Endodermal cell (in vitro differentiated cells): ENCODE measurements at regions not wholly inside any gene's neighbourhood (a gene's known extent, or its start where the extent isn't known, plus 50 kb on each side); places are given as distances from the start of the nearest gene placed in this dataset.

Experiments
- DNase-seq: peaks from one replicate; pipeline ENCODE4 v3.0.0-alpha.2; 2017
- H3K27ac ChIP-seq: 2 replicates; pipeline ENCODE4 v1.5.1; 2013; ENCODE audit warnings: mild to moderate bottlenecking, low read depth, low read length, moderate library complexity
- H3K27me3 ChIP-seq: 2 replicates; pipeline ENCODE4 v1.6.1; 2013; ENCODE audit warnings: mild to moderate bottlenecking, low read length, moderate library complexity; ENCODE audit not compliant: insufficient read depth, control insufficient read depth, poor library complexity, severe bottlenecking
- H3K36me3 ChIP-seq: 2 replicates; pipeline ENCODE4 v1.7.0; 2013; ENCODE audit warnings: mild to moderate bottlenecking, low read length, moderate library complexity; ENCODE audit not compliant: control insufficient read depth, insufficient read depth
- H3K4me1 ChIP-seq: one replicate; pipeline ENCODE4 v1.7.0; 2013; ENCODE audit warnings: low read length; ENCODE audit not compliant: control insufficient read depth, insufficient read depth
- H3K4me3 ChIP-seq: 2 replicates; pipeline ENCODE4 v1.5.1; 2013; ENCODE audit warnings: mild to moderate bottlenecking, low read length, moderate library complexity
- H3K9ac ChIP-seq: 2 replicates; pipeline ENCODE4 v1.6.1; 2013; ENCODE audit warnings: mild to moderate bottlenecking, low read length, moderate library complexity; ENCODE audit not compliant: poor library complexity, severe bottlenecking; ENCODE audit errors: extremely low read depth
- H3K9me3 ChIP-seq: 2 replicates; pipeline ENCODE4 v1.6.1; 2013; ENCODE audit warnings: mild to moderate bottlenecking, low read length, moderate library complexity; ENCODE audit not compliant: control insufficient read depth
- H3K27ac Mint-ChIP-seq: 2 replicates; pipeline ENCODE4 v1.8.0; 2020; ENCODE audit warnings: mixed read lengths
- H3K27me3 Mint-ChIP-seq: 2 replicates; pipeline ENCODE4 v1.8.0; 2021; ENCODE audit warnings: mild to moderate bottlenecking, mixed read lengths; ENCODE audit not compliant: insufficient read depth
- H3K36me3 Mint-ChIP-seq: 2 replicates; pipeline ENCODE4 v1.8.0; 2020; ENCODE audit warnings: low read depth, mixed read lengths
- H3K4me1 Mint-ChIP-seq: 2 replicates; pipeline ENCODE4 v1.8.0; 2020; ENCODE audit warnings: mixed read lengths
- H3K4me3 Mint-ChIP-seq: 2 replicates; pipeline ENCODE4 v1.8.0; 2020; ENCODE audit warnings: mild to moderate bottlenecking, moderate library complexity, mixed read lengths
- H3K9me3 Mint-ChIP-seq: 2 replicates; pipeline ENCODE4 v1.8.0; 2020; ENCODE audit warnings: mild to moderate bottlenecking, mixed read lengths
- WGBS, 2 experiments: methylation state at CpG; one replicate each; pipeline versions ENCODE4 v1.1.5 to v1.1.7; 2013; ENCODE audit warnings: missing lambda C conversion rate in 2 of 2, mixed read lengths in 1 of 2; ENCODE audit not compliant: insufficient coverage in 1 of 2, insufficient read length in 1 of 2; 5-methylcytosine and 5-hydroxymethylcytosine counted together
- TF ChIP-seq, protein P1 (sequence below): fragments of 200-600 bp; sonication (generic); conservative IDR thresholded peaks from 2 replicates; pipeline ENCODE4 v1.5.0; 2021; ENCODE audit warnings: antibody characterized with exemption, mild to moderate bottlenecking

DNA sequence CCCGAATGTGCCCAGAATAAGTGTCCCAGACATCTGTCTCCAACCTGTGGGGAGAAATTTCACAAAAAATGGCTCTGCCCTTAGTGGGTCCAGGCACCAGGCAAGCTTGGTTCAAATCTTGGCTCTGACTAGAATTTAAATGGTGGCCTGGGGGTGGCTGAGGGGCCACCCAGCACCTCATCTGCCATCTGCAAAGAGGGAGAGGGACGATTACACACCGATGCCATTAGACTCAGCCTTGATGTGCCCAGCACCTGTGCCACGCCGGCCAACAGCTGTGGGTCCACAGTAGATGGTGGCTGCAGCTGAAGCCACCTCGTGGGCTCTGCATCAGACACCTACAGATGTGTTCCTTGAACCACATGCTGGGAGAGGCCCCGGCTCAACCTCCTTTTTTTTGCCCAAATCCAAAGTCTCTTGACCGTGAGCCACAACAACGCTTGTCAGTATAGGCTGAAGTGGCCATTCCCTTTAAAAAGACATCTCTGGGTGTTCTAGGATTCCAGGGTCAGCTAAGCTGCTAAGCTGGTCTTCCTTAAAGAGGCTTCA, 222.0 kb upstream of the RAB6C start:
- H3K9me3 ChIP-seq: no peaks in the 10 kb centered on the region
- no peak overlapping the region for H3K4me3 ChIP-seq
- TF ChIP-seq, protein P1, sequence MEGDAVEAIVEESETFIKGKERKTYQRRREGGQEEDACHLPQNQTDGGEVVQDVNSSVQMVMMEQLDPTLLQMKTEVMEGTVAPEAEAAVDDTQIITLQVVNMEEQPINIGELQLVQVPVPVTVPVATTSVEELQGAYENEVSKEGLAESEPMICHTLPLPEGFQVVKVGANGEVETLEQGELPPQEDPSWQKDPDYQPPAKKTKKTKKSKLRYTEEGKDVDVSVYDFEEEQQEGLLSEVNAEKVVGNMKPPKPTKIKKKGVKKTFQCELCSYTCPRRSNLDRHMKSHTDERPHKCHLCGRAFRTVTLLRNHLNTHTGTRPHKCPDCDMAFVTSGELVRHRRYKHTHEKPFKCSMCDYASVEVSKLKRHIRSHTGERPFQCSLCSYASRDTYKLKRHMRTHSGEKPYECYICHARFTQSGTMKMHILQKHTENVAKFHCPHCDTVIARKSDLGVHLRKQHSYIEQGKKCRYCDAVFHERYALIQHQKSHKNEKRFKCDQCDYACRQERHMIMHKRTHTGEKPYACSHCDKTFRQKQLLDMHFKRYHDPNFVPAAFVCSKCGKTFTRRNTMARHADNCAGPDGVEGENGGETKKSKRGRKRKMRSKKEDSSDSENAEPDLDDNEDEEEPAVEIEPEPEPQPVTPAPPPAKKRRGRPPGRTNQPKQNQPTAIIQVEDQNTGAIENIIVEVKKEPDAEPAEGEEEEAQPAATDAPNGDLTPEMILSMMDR: no peak
- H3K27ac ChIP-seq: no peak overlapping the region
- no peaks in the 10 kb centered on the region for H3K9me3 Mint-ChIP-seq
- no peaks in the 10 kb centered on the region for H3K4me1 ChIP-seq
- no peak for DNase-seq
- no peaks in the 10 kb centered on the region for H3K27me3 ChIP-seq
- no peak overlapping the region for H3K9ac ChIP-seq
- H3K36me3 Mint-ChIP-seq: no peaks in the 10 kb centered on the region
- no peaks in the 10 kb centered on the region for H3K36me3 ChIP-seq
- H3K4me1 Mint-ChIP-seq: peaks cover 10% of the 10 kb centered on the region
- H3K4me3 Mint-ChIP-seq: no peak overlapping the region
- H3K27ac Mint-ChIP-seq: no peak overlapping the region
- H3K27me3 Mint-ChIP-seq: peaks cover 6% of the 10 kb centered on the region
- 91 to 96% methylated on average over 9 of the region's 9 CpGs for WGBS, 2 experiments

- Histone ChIP-seq H3K9me3 (no peaks in the 10 kb centered on the region), H3K4me1 (no peaks in the 10 kb centered on the region), H3K27ac (no peak overlapping the region), H3K4me3 (no peak overlapping the region), H3K9ac (no peak overlapping the region), H3K36me3 (no peaks in the 10 kb centered on the region), H3K27me3 (no peaks in the 10 kb centered on the region)
- Mint-ChIP-seq H3K4me3 (peak overlapping the region; percentile 35), H3K27ac (peak overlapping the region; percentile 69), H3K27me3 (peaks cover 6% of the 10 kb centered on the region), H3K36me3 (no peaks in the 10 kb centered on the region), H3K4me1 (peaks cover 10% of the 10 kb centered on the region), H3K9me3 (no peaks in the 10 kb centered on the region)
- TF ChIP-seq, protein P1: peak; percentile 34
- DNase-seq: peak; percentile 90
- WGBS, 2 experiments: 34 to 40% methylated on average over 12 to 15 of the region's 15 CpGs
These were observed 221.3 kb upstream of the RAB6C start for GRCh38 chr2:129757915-129758783.

DNA sequence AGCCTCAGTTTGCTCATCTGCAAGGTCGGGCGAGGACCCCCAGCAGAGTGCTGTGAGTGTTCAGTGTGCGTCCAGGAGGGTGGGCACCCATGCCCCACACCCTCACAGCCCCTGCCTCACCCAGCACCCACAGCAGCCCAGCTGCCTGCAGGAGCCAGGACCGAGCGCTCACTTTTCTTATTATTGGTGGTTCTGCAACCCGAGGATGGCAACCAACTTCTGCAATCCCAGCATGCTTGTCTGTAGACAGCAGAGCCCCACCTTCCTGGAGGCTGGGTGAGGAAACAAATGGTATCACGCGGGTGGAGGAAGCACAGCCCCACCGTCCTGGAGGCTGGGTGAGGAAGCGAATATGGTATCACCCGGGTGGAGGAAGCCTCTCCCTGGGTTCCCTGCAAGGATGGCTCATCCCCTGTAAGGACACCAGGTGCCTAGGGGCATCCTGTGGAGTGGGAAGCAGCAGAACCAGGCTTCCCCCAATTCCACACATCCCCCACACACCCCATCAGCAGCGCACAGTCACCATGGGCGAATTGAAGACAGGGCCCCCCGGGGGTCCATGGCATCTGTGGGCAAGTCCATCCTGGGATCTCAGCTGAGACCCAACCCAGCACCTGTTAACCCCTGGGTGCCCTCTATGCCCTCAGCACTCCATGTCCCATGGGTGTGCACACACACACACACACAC, 220.5 kb upstream of the RAB6C start:
- Histone ChIP-seq H3K27me3 (no peaks in the 10 kb centered on the region), H3K36me3 (no peaks in the 10 kb centered on the region), H3K4me1 (no peaks in the 10 kb centered on the region), H3K9me3 (no peaks in the 10 kb centered on the region), H3K27ac (no peak overlapping the region), H3K4me3 (no peak overlapping the region), H3K9ac (no peak overlapping the region)
- Mint-ChIP-seq H3K4me1 (peaks cover 10% of the 10 kb centered on the region), H3K36me3 (no peaks in the 10 kb centered on the region), H3K4me3 (peak overlapping the region; percentile 35), H3K9me3 (no peaks in the 10 kb centered on the region), H3K27ac (peak overlapping the region; percentile 69), H3K27me3 (peaks cover 6% of the 10 kb centered on the region)
- DNase-seq: peak; percentile 67
- TF ChIP-seq, protein P1: no peak
- 88% methylated on average over 4 to 14 of the region's 14 CpGs for WGBS, 2 experiments
